ENCODE measurements at regions not wholly inside any gene's neighbourhood (a gene's known extent, or its start where the extent isn't known, plus 50 kb on each side); places are given as distances from the start of the nearest gene placed in this dataset.

- FAIRE-seq: no peak
- DNase-seq (ENCODE audit: insufficient read length, low spot score): no peak
- TF ChIP-seq TAF1 (IDR thresholded peaks at IDR 0.05; ENCODE audit: low read depth, low read length) (no peak), SPI1 (IDR thresholded peaks at IDR 0.05; ENCODE audit: low read depth, low read length) (no peak), POLR2A (IDR thresholded peaks at IDR 0.05; ENCODE audit: low read depth, low read length) (no peak), PAX5 (IDR thresholded peaks at IDR 0.05; ENCODE audit: insufficient read depth, low read length, severe bottlenecking) (no peak), POLR2AphosphoS5 (IDR thresholded peaks at IDR 0.05; ENCODE audit: low read depth, low read length) (no peak), POU2F2 (IDR thresholded peaks at IDR 0.05; ENCODE audit: low read depth, low read length) (no peak)
Observed at GRCh38 chr2:226358688-226359087, 440.9 kb downstream of the IRS1 start.

DNA sequence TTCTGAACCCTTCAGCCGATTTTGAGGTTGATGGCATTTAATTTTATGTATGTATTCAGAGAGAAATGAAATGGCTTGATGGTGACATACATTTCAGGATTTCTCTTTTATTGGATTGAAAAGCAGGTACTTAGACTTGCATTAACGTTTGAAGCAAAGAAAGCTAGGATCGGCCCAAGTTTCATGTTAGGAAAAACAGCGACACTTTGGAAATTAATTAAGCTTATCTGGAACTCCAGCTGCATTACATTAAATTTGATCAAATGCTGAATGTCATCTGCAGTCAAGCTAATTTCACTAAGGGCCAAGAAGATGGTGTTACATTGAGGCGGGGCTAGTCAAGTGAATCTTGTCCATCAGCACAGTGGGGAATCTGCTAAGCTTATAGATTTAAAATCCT, 441.8 kb downstream of the IRS1 start:
- DNase-seq (ENCODE audit: insufficient read length, low spot score): no peak
- FAIRE-seq: no peak
- TF ChIP-seq POLR2AphosphoS5 (IDR thresholded peaks at IDR 0.05; ENCODE audit: low read depth, low read length) (no peak), SPI1 (IDR thresholded peaks at IDR 0.05; ENCODE audit: low read depth, low read length) (no peak)

GRCh38 chr2:226355600-226355999, 444.0 kb downstream of the IRS1 start:
- DNase-seq (ENCODE audit: insufficient read length, low spot score) (no peak), FAIRE-seq (no peak)
- no peak for TF ChIP-seq POLR2A (IDR thresholded peaks at IDR 0.05; ENCODE audit: low read depth, low read length)
- TF ChIP-seq POU2F2 (IDR thresholded peaks at IDR 0.05; ENCODE audit: low read depth, low read length): no peak
- no peak for TF ChIP-seq SPI1 (IDR thresholded peaks at IDR 0.05; ENCODE audit: low read depth, low read length)

GRCh38 chr2:226354434-226354833, 445.2 kb downstream of the IRS1 start:
- no peak for FAIRE-seq
- TF ChIP-seq SPI1 (IDR thresholded peaks at IDR 0.05; ENCODE audit: low read depth, low read length): no peak
- TF ChIP-seq TAF1 (IDR thresholded peaks at IDR 0.05; ENCODE audit: low read depth, low read length): no peak
- TF ChIP-seq POLR2A (IDR thresholded peaks at IDR 0.05; ENCODE audit: low read depth, low read length): no peak
- no peak for TF ChIP-seq POU2F2 (IDR thresholded peaks at IDR 0.05; ENCODE audit: low read depth, low read length)
- TF ChIP-seq PAX5 (IDR thresholded peaks at IDR 0.05; ENCODE audit: insufficient read depth, low read length, severe bottlenecking): no peak
- TF ChIP-seq POLR2AphosphoS5 (IDR thresholded peaks at IDR 0.05; ENCODE audit: low read depth, low read length): no peak
- DNase-seq (ENCODE audit: insufficient read length, low spot score): no peak

DNA sequence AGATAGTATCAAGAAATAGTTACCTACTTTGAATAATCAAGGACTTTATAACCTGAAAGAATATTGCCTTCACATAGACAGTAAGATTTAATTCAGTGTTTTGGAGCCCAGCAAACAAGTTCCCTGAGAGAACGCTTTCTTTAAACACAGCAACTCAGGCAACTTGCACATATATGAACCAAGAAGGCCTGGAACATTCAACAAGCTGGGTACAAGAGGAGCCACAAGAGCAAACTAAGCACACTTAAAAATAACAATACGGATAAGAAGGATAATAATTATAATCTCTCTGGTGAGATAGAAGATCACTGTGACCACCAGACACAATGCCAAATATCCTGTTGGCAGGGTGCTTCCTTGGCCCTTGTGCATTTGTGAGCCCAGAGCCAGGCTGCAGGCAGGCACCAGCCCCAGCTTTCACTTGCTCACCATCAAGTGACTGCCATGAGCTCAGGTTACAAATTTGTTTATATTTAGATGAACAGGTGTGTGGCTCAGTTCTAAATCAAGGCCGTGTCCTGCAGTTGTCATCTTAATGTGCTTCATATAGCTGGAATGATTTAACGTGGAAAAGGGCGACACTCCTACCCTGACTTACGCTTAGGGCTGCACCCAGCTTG, 446.6 kb downstream of the IRS1 start:
- no peak for DNase-seq (ENCODE audit: insufficient read length, low spot score)
- FAIRE-seq: no peak

GRCh38 chr2:226351711-226352110, 447.9 kb downstream of the IRS1 start:
- FAIRE-seq (peak; percentile 9), DNase-seq (ENCODE audit: insufficient read length, low spot score) (no peak)
- TF ChIP-seq TAF1 (IDR thresholded peaks at IDR 0.05; ENCODE audit: low read depth, low read length) (no peak), SPI1 (IDR thresholded peaks at IDR 0.05; ENCODE audit: low read depth, low read length) (no peak), PAX5 (IDR thresholded peaks at IDR 0.05; ENCODE audit: insufficient read depth, low read length, severe bottlenecking) (no peak), POLR2A (IDR thresholded peaks at IDR 0.05; ENCODE audit: low read depth, low read length) (no peak)

More for the DNA sequence above, 446.6 kb downstream of the IRS1 start:
- TF ChIP-seq POLR2AphosphoS5 (IDR thresholded peaks at IDR 0.05; ENCODE audit: low read depth, low read length) (no peak), POLR2A (IDR thresholded peaks at IDR 0.05; ENCODE audit: low read depth, low read length) (no peak), SPI1 (IDR thresholded peaks at IDR 0.05; ENCODE audit: low read depth, low read length) (no peak), PAX5 (IDR thresholded peaks at IDR 0.05; ENCODE audit: insufficient read depth, low read length, severe bottlenecking) (no peak), TAF1 (IDR thresholded peaks at IDR 0.05; ENCODE audit: low read depth, low read length) (no peak), POU2F2 (IDR thresholded peaks at IDR 0.05; ENCODE audit: low read depth, low read length) (no peak)

DNA sequence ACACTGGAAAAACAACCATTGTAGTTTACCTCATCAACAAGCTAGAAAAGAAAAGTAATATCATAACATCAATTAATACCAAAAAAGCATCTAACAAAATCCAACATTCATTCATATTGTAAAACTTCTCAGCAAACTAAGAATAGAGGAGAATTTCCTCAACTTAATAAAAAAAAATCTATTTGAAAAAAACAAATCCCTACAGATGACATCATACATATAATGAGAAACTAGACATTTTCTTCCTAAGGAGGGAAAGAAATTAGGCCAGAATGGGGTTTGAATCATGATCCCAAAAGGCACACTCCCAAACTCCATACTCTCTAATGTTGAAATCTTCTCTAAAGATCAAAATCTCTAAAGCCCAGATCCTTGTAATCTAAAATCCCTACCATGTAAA, 460.0 kb downstream of the IRS1 start:
- FAIRE-seq: no peak
- no peak for DNase-seq (ENCODE audit: insufficient read length, low spot score)
- TF ChIP-seq SPI1 (IDR thresholded peaks at IDR 0.05; ENCODE audit: low read depth, low read length) (no peak), POLR2A (IDR thresholded peaks at IDR 0.05; ENCODE audit: low read depth, low read length) (no peak), TAF1 (IDR thresholded peaks at IDR 0.05; ENCODE audit: low read depth, low read length) (no peak), PAX5 (IDR thresholded peaks at IDR 0.05; ENCODE audit: insufficient read depth, low read length, severe bottlenecking) (no peak), POU2F2 (IDR thresholded peaks at IDR 0.05; ENCODE audit: low read depth, low read length) (no peak), POLR2AphosphoS5 (IDR thresholded peaks at IDR 0.05; ENCODE audit: low read depth, low read length) (no peak)

GRCh38 chr2:226338825-226339224, 460.8 kb downstream of the IRS1 start:
- FAIRE-seq (no peak), DNase-seq (ENCODE audit: insufficient read length, low spot score) (no peak)
- TF ChIP-seq SPI1 (IDR thresholded peaks at IDR 0.05; ENCODE audit: low read depth, low read length): no peak
- TF ChIP-seq POLR2AphosphoS5 (IDR thresholded peaks at IDR 0.05; ENCODE audit: low read depth, low read length): no peak
- TF ChIP-seq PAX5 (IDR thresholded peaks at IDR 0.05; ENCODE audit: insufficient read depth, low read length, severe bottlenecking): no peak
- no peak for TF ChIP-seq TAF1 (IDR thresholded peaks at IDR 0.05; ENCODE audit: low read depth, low read length)
- TF ChIP-seq POU2F2 (IDR thresholded peaks at IDR 0.05; ENCODE audit: low read depth, low read length): no peak
- TF ChIP-seq POLR2A (IDR thresholded peaks at IDR 0.05; ENCODE audit: low read depth, low read length): no peak

DNA sequence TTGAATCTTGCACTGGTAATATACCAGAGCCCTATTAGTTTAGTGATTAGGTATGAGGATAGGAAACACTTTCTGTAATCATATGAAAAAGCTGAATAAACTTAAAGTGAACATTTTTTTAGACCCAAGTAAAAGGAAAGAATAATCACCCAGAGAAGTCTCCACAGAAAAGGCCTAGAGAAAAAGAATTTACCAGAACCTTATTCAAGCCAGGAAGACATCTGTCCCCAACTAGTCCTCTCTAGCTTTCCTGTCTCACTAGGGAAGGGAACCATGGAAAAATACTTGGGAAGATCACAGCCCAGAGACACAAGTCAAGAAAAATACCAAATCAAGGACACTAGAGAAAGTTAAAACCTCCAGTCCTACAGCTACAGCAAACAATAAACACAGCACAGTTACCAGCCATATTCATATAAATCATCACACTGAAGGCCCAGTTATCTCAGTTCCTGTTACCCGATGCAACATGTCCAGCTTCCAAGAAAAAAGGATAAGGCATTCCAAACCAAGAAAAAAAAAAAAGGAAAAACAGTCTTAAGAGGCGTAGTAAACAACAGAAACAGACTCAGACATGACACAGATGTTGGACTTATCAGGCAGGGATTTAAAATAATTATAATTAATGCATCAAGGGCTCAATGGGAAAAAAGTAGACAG, 461.5 kb downstream of the IRS1 start:
- TF ChIP-seq TAF1 (IDR thresholded peaks at IDR 0.05; ENCODE audit: low read depth, low read length) (no peak), POU2F2 (IDR thresholded peaks at IDR 0.05; ENCODE audit: low read depth, low read length) (no peak), SPI1 (IDR thresholded peaks at IDR 0.05; ENCODE audit: low read depth, low read length) (no peak)
- FAIRE-seq (no peak), DNase-seq (ENCODE audit: insufficient read length, low spot score) (no peak)

- FAIRE-seq: no peak
Observed at GRCh38 chr2:226336283-226336682, 463.3 kb downstream of the IRS1 start.

More at GRCh38 chr2:226336283-226336682, 463.3 kb downstream of the IRS1 start:
- no peak for DNase-seq (ENCODE audit: insufficient read length, low spot score)
- TF ChIP-seq POU2F2 (IDR thresholded peaks at IDR 0.05; ENCODE audit: low read depth, low read length) (no peak), POLR2A (IDR thresholded peaks at IDR 0.05; ENCODE audit: low read depth, low read length) (no peak), PAX5 (IDR thresholded peaks at IDR 0.05; ENCODE audit: insufficient read depth, low read length, severe bottlenecking) (no peak), SPI1 (IDR thresholded peaks at IDR 0.05; ENCODE audit: low read depth, low read length) (no peak), TAF1 (IDR thresholded peaks at IDR 0.05; ENCODE audit: low read depth, low read length) (no peak), POLR2AphosphoS5 (IDR thresholded peaks at IDR 0.05; ENCODE audit: low read depth, low read length) (no peak)
